NCI-H2107 treated with DMSO at 0.1 percent for 48 hours (cell line): ENCODE measurements at regions not wholly inside any gene's neighbourhood (a gene's known extent, or its start where the extent isn't known, plus 50 kb on each side); places are given as distances from the start of the nearest gene placed in this dataset.

Source experiments
- DNase-seq: peaks from one replicate; lab custom pipeline; 2025; ENCODE audit not compliant: unreplicated experiment; lab: John Stamatoyannopoulos, UW

DNA sequence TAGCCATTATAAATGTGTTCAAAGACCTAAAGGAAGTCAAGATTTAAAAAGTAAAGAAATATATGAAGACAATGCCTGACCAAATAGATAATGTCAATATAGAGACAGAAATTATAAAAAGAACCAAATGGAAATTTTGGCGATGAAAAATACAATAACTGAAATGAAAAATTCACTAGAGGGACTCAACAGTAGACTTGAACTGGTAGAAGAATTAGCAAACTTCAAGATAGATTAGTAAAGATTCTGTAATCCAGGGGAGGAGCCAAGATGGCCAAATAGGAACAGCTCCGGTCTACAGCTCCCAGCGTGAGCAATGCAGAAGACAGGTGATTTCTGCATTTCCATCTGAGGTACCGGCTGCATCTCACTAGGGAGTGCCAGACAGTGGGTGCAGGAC, 433.2 kb downstream of the HINT1 start:
- DNase-seq: no peak

DNA sequence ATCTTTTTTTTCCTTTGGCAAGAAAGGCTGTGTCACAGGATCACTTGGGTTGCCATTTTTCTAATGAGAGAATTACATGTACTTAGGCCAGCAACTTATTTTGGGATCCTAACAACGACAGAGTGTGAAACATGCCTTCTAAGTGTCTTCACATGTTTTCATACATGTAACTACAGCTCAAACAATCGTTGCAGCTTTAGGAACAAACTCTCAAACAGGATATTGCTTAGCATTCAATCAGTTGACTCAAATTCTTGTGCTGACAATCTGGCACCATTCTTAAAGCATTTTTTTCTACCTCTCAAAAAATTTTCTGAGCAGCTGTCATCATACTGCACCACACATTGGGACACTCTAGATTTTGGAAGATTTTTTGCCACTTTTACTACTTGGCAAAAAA, 435.5 kb downstream of the HINT1 start:
- no peak for DNase-seq

DNA sequence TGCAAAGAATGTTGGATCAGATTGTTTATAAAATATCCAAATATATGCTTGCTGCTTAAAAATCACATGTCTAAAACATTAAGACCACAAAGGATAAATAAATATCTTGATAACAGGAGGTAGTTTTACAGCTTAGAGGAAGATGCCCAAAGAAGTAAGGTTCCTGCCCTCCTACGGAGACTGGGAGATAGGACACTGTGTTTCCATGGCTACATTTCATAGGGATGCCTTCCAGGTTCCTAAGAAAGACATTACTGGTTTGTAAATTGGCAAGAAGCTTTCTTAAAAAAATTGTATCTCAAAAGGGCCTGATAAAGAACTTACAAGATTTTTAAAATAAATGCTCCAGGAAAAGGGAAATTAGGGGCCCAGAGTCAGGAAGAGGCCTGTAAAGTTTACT, 437.2 kb downstream of the HINT1 start:
- DNase-seq: no peak

DNA sequence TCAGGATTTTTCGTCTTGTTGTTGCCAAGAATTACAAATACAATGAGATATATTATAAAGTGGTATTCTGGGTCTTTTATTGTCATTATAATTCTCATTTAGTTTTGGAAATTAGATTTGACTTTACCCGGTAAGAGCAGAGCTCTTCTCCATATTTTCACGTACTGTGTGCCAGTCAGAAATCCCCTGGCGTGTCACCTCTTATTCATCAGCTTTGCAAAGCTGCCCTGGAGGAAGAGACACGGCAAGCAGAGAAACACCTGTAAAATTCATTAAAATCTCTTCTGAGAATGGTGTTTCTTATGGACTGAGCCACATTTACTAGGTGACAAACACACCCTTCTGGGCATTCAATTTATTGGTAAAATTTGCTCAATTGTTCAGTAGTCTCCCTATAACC, 440.4 kb downstream of the HINT1 start:
- no peak for DNase-seq

DNA sequence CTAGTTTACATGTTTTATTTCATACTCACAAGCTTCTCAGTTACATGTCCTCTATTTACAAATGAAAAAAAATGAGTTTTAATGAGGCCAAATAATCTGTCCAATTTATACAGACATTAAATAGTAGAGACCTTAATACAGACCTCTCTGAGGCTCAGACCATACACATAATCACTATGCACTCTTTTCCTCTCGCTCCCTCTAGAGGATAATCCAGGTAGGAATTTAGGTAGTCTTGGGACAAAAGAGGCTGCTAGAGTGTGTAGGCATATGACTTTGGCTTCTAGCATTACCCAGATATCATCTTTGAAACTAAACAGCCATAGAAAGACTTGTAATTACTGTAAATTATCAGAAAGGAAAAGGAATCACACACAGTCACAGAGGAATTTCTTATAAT, 444.7 kb downstream of the HINT1 start:
- DNase-seq: peak; percentile 1

DNA sequence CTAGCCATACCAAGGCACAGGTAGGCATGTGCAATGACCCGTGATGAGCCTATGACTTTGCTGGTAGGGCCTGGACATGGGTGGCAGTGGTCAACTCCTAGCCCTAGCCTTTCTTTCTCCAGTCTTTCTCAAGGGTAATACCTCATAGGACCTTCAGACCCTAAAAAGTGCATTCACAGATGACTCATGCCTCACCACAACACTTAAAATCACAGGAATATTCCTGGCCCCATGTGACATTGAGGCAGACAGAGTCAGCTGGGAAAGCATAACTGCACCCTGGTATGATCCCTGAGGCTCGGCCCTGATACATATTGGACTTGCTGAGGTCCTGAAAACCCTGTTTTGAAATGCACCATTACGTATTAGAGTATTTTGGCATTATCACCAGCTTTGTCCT, 449.5 kb downstream of the HINT1 start:
- DNase-seq: no peak

DNA sequence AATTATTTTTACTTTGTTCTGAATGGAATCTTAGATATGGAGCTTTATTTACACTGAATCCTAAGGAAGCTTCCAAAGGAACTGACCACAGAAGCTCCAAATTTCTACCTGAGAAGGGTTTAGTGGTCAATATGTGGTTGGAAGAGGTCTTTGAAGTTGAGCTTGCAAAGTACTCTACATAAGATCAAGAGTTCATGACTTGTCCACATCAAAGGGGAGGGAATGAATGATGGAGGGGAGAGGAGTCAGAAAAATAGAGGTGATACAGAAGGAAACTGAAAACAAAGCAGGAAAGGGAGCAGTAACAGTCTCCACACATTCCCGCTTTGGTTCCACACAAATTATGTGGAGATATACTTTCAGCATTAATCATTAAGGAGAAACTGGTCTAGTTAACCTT, 450.9 kb downstream of the HINT1 start:
- DNase-seq: no peak

DNA sequence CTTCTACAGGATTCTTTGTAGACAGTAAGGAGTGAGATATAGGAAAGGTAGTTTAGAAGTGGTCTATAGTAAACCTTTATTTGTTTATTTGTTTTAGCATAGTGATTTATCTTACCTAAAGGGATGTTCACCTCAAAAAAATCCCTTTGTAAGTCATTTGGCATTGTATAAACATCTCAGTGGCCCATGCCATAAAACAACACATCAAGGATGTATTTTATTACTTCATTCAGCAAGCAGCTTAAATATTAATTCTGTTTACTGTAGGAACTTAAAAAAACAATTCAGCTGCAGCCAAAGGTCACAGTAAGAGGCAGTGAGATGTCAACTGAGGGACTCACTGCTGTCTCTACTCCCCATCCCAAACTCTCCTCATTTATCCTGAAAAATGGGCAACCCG, 452.7 kb downstream of the HINT1 start:
- DNase-seq: no peak

DNA sequence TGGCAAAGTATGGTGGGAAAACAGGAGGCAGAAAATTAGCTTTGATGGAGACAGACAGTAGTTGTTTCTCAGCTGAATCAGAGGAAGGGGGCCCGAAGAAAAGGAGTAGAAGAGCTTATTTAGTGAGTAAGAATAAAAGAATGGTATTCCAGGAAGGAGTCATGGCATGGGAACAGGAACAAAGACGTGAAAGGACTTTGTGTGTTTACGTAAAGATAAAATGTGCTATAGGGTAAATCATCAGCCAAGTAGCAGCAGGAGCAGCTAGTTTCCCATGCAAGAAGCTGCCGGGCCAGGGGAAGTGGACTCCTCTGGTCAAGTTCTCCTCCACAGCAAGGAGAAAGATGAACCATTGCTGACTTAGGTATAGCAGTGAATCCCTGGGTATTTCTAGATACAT, 454.5 kb downstream of the HINT1 start:
- no peak for DNase-seq

DNA sequence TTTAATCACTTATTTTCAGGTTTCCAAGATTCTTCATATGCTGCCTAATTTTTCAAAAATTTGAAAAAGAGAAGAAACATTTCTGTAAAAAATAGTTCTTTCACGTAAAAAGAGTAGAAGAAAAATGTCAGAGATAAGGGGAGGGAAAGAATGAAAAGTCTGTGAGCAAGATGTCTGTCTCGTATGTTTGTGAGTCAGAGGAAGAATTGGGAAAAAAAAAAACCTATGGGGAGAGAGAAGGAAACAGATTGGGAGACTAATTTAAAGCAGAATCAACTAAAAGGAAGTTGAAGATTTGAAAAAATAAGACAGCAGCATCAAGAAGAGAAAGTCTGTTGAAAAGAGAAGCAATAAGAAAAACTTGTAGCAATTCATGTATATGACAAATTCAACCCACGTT, 456.3 kb downstream of the HINT1 start:
- DNase-seq: no peak

DNA sequence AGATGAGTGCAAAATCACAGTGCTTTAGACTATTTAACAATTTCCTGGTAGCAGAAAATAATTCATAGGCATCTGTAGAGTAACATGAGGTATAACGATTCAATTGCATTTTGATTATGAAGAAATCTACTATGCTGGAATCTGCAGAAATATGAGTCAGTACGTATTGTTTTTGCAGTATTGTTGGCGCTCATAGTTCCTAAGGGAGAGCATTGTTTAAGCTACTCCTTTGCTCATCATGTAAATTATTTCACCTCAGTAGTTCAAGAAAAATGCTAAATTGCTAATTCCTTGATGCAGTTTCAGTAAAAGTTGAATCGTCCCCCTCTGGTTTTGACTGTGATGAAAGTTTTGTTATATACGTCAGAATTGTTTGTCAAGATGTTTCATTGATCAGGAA, 458.4 kb downstream of the HINT1 start:
- no peak for DNase-seq

DNA sequence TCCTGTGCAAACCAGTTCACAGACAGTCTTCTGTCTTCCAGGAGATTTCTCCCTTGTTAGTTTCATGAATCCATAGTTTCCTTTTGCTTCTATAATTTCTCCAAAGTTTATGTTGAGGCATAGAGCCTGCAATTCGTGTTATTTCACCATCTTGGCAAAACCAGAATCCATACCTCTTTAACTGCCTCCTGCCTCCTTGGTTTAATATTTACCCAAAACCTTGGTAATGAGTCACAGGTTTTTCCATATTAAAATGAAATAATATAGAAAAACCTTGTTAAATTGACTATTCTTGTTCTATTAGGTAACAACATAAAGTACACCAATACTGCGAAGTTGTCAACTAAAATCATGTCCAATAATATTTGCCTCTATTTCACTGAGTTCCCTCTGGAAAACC, 459.7 kb downstream of the HINT1 start:
- DNase-seq: no peak

DNA sequence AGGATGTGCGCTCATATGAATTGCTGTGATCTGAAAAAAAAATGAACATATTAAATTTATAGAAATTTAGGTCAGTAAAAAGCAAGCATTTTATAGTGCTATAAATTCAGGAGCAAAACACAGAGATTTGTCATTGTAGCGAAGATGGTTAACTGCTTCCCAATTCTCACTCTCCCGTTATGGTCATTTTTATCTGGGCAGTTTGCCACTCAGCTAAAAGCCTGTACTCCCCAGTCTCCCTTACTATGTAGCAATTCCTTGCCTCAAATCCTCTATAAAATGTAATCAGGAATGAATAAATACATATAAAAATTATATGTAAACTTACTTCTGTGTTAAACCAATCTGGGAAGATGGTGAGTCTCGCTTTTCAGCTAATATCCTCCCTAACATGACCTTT, 471.5 kb downstream of the HINT1 start:
- no peak for DNase-seq

DNA sequence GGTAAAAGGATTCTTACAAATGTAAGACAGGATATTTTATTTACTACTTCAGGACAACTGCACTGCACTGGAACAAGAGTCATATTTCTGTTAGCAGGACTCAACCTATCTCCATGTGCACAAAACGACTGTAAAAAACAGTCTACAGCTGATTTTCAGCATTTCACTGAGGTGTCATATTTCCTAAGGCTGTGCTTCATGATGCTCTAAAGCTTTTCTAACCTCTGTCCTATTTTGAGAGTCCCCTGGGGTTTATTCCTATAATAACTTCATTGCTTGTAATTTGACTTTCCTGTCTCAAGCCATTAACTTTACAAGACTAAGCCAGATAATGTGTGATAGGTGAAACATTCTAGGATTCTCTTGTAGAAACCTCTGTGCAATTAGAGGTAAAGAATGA, 472.3 kb downstream of the HINT1 start:
- DNase-seq: no peak

DNA sequence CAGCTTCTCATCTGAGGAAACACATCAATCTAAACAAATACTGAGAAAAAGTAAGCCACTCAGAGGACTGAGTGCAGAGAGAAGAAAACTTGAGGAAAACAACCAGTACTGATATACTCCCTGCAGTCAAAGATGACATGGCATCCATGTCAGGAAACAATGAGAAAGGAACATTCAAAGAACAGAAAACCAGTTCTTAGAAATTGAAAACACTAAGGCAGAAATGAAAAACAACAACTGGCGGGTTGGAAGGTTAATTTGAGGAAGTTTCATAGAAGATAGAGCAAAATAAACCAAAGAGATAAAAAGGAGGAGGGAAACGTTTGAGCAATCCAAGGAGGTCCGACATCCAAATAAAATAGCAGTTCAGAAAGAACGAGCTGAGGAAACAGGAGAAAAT, 475.2 kb downstream of the HINT1 start:
- DNase-seq: no peak

DNA sequence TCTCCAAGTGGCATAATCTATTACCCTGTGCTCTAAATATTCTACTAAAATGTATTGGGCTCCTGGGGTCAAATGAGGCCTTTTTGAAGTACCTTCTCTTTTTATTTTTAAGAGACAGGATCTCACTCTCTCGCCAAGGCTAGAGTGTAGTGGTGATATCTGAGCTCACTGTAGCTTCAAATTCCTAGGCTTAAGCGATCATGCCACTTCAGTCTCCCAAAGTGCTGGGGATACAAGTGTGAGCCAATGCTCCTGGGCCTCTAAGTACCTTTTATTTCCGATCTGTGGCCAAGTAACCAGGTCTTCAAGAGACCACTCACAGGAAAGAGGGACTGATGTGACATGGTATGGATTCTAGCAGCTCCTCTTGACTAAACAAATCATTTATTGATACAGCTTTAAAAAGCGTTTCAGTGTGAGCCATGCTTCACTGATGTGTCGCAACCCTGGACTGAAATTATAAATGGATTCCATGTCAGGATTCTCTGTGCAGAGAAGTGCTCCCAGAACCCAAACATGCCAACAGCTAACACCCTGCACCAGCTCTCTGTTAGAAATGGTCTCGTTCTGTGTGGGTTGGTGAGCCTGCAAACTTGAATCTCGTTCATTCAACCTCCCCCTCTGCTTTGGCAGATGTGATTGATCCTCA, 477.8 kb downstream of the HINT1 start:
- no peak for DNase-seq

DNA sequence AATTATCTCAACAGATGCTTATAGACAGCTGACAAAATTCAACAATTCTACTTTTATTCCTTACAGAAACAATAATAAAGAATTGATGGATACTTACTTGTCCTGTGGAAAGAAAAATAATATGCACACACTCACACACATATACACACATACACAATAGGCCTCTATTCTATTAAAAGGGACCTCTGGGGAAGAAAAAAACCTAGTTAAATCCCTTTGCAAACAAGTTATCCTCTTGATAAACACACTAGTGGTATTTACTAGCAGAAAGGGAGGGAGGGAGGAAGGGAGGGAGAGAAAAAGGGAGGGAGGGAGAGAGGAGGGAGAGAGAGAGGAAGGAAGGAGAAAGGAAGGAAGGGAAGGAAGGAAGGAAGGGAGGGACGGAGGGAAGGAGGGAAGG, 486.4 kb downstream of the HINT1 start:
- DNase-seq: no peak

DNA sequence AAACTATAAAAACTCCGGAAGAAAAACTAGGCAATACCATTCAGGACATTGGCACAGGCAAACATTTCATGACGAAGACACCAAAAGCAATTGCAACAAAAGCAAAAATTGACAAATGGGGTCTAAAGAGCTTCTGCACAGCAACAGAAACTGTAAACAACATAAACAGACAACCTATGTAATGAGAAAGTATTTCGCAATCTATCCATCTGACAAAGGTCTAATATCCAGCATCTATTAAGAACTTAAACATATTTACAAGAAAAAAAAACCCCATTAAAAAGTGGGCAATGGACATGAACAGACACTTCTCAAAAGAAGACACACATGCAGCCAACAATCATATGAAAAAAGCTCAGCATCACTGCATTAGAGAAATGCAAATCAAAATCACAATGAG, 498.6 kb downstream of the HINT1 start:
- no peak for DNase-seq

DNA sequence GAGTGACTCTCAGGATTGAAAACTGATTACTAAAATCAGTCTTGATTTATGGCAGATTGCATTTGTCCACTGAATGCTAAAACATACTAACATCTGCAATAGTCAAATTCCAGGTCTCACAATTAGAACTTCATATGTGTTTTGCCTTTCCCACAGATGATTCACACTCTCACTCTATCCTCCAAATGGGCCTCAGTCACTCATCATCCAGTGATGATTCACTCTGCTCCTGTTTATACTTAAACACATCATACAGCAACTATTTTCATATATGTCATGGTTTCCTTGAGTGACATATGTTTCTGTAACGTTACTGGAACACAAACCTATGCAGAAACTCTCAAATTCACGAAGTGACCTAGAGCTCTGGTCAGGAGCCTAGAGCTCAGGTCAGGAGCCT, 512.9 kb downstream of the HINT1 start:
- no peak for DNase-seq

DNA sequence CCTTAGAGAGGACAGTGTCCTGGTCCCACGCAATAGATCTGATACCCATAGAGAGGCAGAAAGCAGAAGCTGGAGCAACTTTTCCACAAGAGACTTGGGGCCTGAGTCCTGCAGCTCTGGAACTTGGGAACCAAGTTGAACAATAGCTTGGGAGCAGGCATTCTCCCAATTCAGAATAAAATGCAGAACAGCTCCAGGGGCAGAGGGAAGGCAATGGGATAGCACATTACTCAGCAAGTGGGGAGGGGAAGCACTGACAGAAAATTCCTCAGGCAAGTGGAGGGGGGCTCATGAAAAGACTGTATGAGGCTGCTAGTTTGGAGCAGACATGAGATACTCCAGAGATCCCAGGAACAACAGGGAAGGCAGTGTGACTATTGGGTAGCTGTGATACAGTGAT, 513.6 kb downstream of the HINT1 start:
- DNase-seq: no peak

DNA sequence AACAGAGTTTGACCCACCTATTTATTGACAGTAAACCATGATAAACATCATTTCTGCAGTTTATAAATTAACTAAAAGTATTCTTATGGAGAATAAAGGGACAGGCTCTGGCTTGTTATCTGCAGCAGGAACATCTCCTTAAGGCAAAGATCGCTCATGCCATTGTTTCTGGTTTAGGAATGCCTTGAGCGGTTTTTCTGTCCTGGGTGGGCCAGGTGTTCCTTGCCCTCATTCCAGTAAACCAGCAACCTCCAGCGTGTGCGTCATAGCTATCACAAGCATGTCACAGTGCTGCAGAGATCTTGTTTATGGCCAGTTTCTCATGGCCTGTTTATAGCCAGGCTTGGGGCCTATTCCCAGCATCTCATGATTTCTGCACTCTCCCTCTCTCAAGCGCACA, 521.7 kb downstream of the HINT1 start:
- DNase-seq: no peak

DNA sequence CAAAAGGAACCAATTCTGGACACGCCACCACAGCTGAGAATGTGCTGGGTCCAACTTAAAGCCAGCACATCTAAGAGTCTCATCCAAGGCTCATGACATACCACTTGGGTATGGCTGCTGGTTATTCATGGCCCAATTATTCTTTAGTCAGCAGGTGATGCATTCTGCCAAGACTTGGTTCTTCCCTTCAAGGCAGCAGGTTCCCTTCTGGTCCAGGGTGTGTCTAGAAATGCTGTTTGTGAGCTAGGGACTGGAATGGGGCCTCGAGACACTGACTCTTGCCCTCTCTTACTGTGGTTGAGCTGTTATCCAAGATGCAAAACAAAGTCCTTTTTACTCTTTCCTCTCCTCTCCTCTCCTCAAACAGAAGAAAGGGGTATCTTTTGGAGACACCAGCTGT, 522.6 kb downstream of the HINT1 start:
- DNase-seq: no peak

DNA sequence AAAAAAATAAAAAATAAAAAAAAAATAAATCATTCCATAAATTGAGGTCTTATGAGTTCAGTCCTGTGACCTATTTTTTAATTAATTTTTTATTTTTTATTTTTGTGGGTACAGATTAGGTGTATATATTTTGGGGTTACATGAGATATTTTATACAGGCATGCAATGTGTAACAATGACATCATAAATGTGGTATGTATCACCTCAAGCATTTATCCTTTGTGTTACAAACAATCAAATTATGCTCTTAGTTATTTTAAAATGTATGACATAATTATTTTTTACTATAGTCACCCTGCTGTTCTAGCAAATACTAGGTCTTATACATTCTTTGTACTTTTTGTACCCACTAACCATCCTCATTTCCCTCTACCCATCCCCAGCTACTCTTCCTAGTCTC, 537.9 kb downstream of the HINT1 start:
- no peak for DNase-seq

DNA sequence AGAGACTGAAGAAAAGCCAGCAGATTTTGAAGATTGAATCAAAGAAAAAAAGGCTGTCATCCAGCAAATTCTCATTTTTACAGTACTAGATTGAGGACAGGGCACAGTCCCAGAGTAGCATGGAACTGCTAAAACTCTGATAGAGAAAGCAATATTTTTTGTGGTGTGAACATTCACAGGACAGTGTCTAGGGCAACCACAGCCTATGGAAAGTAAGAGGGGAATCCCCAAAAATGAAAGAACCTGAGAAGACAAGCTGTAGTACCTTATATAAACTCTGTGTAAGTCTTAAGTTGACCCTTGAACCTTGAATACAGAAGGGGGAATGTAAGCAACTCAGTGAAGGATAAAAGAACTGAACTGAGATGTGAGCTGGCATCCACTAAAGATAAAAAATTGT, 540.3 kb downstream of the HINT1 start:
- no peak for DNase-seq
